Endodermal cell (in vitro differentiated cells): ENCODE measurements at regions not wholly inside any gene's neighbourhood (a gene's known extent, or its start where the extent isn't known, plus 50 kb on each side); places are given as distances from the start of the nearest gene placed in this dataset.

ENCODE experiments used
- DNase-seq: peaks from one replicate; pipeline ENCODE4 v3.0.0-alpha.2; 2017
- H3K27ac ChIP-seq: 2 replicates; pipeline ENCODE4 v1.5.1; 2013; ENCODE audit warnings: mild to moderate bottlenecking, low read depth, low read length, moderate library complexity
- H3K27me3 ChIP-seq: 2 replicates; pipeline ENCODE4 v1.6.1; 2013; ENCODE audit warnings: mild to moderate bottlenecking, low read length, moderate library complexity; ENCODE audit not compliant: insufficient read depth, control insufficient read depth, poor library complexity, severe bottlenecking
- H3K36me3 ChIP-seq: 2 replicates; pipeline ENCODE4 v1.7.0; 2013; ENCODE audit warnings: mild to moderate bottlenecking, low read length, moderate library complexity; ENCODE audit not compliant: control insufficient read depth, insufficient read depth
- H3K4me1 ChIP-seq: one replicate; pipeline ENCODE4 v1.7.0; 2013; ENCODE audit warnings: low read length; ENCODE audit not compliant: control insufficient read depth, insufficient read depth
- H3K4me3 ChIP-seq: 2 replicates; pipeline ENCODE4 v1.5.1; 2013; ENCODE audit warnings: mild to moderate bottlenecking, low read length, moderate library complexity
- H3K9ac ChIP-seq: 2 replicates; pipeline ENCODE4 v1.6.1; 2013; ENCODE audit warnings: mild to moderate bottlenecking, low read length, moderate library complexity; ENCODE audit not compliant: poor library complexity, severe bottlenecking; ENCODE audit errors: extremely low read depth
- H3K9me3 ChIP-seq: 2 replicates; pipeline ENCODE4 v1.6.1; 2013; ENCODE audit warnings: mild to moderate bottlenecking, low read length, moderate library complexity; ENCODE audit not compliant: control insufficient read depth
- H3K27ac Mint-ChIP-seq: 2 replicates; pipeline ENCODE4 v1.8.0; 2020; ENCODE audit warnings: mixed read lengths
- H3K27me3 Mint-ChIP-seq: 2 replicates; pipeline ENCODE4 v1.8.0; 2021; ENCODE audit warnings: mild to moderate bottlenecking, mixed read lengths; ENCODE audit not compliant: insufficient read depth
- H3K36me3 Mint-ChIP-seq: 2 replicates; pipeline ENCODE4 v1.8.0; 2020; ENCODE audit warnings: low read depth, mixed read lengths
- H3K4me1 Mint-ChIP-seq: 2 replicates; pipeline ENCODE4 v1.8.0; 2020; ENCODE audit warnings: mixed read lengths
- H3K4me3 Mint-ChIP-seq: 2 replicates; pipeline ENCODE4 v1.8.0; 2020; ENCODE audit warnings: mild to moderate bottlenecking, moderate library complexity, mixed read lengths
- H3K9me3 Mint-ChIP-seq: 2 replicates; pipeline ENCODE4 v1.8.0; 2020; ENCODE audit warnings: mild to moderate bottlenecking, mixed read lengths
- WGBS, 2 experiments: methylation state at CpG; one replicate each; pipeline versions ENCODE4 v1.1.5 to v1.1.7; 2013; ENCODE audit warnings: missing lambda C conversion rate in 2 of 2, mixed read lengths in 1 of 2; ENCODE audit not compliant: insufficient coverage in 1 of 2, insufficient read length in 1 of 2; 5-methylcytosine and 5-hydroxymethylcytosine counted together
- TF ChIP-seq, protein P1 (sequence below): fragments of 200-600 bp; sonication (generic); conservative IDR thresholded peaks from 2 replicates; pipeline ENCODE4 v1.5.0; 2021; ENCODE audit warnings: antibody characterized with exemption, mild to moderate bottlenecking

DNA sequence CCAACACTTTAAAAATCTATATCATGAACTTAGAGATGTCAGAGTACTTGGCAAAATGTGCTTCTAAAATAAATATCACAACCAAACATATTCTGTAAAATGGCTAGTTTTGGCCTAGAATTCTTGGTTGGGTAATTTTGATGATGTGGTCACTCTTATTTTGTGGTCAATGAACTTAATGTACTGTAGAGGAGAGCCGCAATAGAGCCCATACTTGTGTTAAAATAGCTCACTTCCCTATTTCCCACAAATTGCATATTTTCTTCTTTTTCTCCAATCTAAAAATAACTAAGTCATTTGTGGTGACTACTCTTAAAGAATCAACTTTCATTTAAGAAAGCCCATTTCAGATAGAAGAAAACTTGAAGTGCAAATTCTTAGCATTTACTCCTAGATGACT lies 619.4 kb downstream of the CCER1 start:
- peaks cover 32% of the 10 kb centered on the region for H3K4me1 Mint-ChIP-seq
- H3K27me3 Mint-ChIP-seq, result peaks cover 3% of the 10 kb centered on the region

DNA sequence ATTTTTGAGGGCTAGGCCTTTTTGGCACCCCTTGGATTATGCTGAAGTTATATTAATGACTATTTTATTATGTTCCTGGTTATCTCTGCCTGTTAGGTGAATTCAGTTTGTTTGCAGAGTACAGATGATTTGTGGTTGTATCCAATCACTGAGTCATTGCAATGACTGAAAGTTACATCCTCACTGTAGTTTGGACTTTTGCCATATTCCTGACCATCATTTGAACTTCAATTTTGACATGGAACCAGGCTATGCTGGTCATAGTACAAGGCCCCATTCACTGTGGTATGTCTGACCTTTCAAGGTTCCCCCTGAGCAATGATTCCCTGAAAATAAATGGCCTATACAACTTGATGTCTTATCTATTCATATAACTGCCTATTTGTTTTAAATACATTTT lies 621.0 kb downstream of the CCER1 start:
- H3K36me3 ChIP-seq, result no peaks in the 10 kb centered on the region
- H3K9ac ChIP-seq, result no peak overlapping the region
- Mint-ChIP-seq H3K4me1 (peaks cover 21% of the 10 kb centered on the region), H3K4me3 (no peak overlapping the region), H3K36me3 (no peaks in the 10 kb centered on the region), H3K27me3 (peaks cover 3% of the 10 kb centered on the region), H3K27ac (no peak overlapping the region), H3K9me3 (no peaks in the 10 kb centered on the region)
- H3K27ac ChIP-seq, result no peak overlapping the region
- TF ChIP-seq, protein P1, sequence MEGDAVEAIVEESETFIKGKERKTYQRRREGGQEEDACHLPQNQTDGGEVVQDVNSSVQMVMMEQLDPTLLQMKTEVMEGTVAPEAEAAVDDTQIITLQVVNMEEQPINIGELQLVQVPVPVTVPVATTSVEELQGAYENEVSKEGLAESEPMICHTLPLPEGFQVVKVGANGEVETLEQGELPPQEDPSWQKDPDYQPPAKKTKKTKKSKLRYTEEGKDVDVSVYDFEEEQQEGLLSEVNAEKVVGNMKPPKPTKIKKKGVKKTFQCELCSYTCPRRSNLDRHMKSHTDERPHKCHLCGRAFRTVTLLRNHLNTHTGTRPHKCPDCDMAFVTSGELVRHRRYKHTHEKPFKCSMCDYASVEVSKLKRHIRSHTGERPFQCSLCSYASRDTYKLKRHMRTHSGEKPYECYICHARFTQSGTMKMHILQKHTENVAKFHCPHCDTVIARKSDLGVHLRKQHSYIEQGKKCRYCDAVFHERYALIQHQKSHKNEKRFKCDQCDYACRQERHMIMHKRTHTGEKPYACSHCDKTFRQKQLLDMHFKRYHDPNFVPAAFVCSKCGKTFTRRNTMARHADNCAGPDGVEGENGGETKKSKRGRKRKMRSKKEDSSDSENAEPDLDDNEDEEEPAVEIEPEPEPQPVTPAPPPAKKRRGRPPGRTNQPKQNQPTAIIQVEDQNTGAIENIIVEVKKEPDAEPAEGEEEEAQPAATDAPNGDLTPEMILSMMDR, result no peak
- no peaks in the 10 kb centered on the region for H3K9me3 ChIP-seq
- no peak overlapping the region for H3K4me3 ChIP-seq
- no peak for DNase-seq
- H3K27me3 ChIP-seq, result no peaks in the 10 kb centered on the region
- no peaks in the 10 kb centered on the region for H3K4me1 ChIP-seq

More for the DNA sequence above, 619.4 kb downstream of the CCER1 start:
- H3K4me3 Mint-ChIP-seq, result no peak overlapping the region
- no peak overlapping the region for H3K27ac Mint-ChIP-seq
- no peaks in the 10 kb centered on the region for H3K36me3 ChIP-seq
- WGBS, 2 experiments, result 92% methylated on average over 1 of the region's 1 CpG; no CpG with 5 or more reads in 1 of the 2 experiments
- no peaks in the 10 kb centered on the region for H3K9me3 ChIP-seq
- no peak for DNase-seq
- no peak overlapping the region for H3K9ac ChIP-seq
- H3K4me3 ChIP-seq, result no peak overlapping the region
- H3K9me3 Mint-ChIP-seq, result no peaks in the 10 kb centered on the region
- TF ChIP-seq, protein P1, result no peak
- no peaks in the 10 kb centered on the region for H3K36me3 Mint-ChIP-seq
- no peaks in the 10 kb centered on the region for H3K4me1 ChIP-seq
- no peaks in the 10 kb centered on the region for H3K27me3 ChIP-seq
- H3K27ac ChIP-seq, result no peak overlapping the region

DNA sequence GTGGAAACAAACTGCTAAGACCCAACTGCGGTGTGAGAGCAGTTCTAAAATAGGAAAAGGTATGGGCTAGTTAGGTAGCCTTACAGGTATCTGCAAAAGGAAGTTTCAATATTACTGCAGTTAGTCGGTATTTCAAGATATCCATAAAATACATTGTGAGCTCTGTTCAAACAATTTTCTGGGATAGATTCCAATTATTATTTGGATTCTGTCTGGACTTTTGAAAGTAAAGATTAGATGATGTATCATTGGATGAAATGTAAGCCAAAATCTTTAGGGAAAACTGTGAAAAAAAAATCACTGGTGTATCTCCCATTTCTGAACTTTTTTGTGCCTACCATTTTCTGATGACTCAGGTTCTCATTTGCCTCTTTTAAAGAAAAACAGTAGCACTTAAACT lies 621.6 kb downstream of the CCER1 start:
- Histone ChIP-seq H3K9me3 (no peaks in the 10 kb centered on the region), H3K36me3 (no peaks in the 10 kb centered on the region), H3K4me1 (no peaks in the 10 kb centered on the region), H3K9ac (no peak overlapping the region), H3K4me3 (no peak overlapping the region), H3K27ac (no peak overlapping the region), H3K27me3 (no peaks in the 10 kb centered on the region)
- Mint-ChIP-seq H3K9me3 (no peaks in the 10 kb centered on the region), H3K4me3 (no peak overlapping the region), H3K27me3 (peaks cover 3% of the 10 kb centered on the region), H3K27ac (no peak overlapping the region), H3K36me3 (no peaks in the 10 kb centered on the region), H3K4me1 (peaks cover 16% of the 10 kb centered on the region)
- 88 to 100% methylated on average over 1 to 2 of the region's 2 CpGs for WGBS, 2 experiments
- TF ChIP-seq, protein P1, result no peak
- no peak for DNase-seq
